ENCODE measurements at regions not wholly inside any gene's neighbourhood (a gene's known extent, or its start where the extent isn't known, plus 50 kb on each side); places are given as distances from the start of the nearest gene placed in this dataset.

DNA sequence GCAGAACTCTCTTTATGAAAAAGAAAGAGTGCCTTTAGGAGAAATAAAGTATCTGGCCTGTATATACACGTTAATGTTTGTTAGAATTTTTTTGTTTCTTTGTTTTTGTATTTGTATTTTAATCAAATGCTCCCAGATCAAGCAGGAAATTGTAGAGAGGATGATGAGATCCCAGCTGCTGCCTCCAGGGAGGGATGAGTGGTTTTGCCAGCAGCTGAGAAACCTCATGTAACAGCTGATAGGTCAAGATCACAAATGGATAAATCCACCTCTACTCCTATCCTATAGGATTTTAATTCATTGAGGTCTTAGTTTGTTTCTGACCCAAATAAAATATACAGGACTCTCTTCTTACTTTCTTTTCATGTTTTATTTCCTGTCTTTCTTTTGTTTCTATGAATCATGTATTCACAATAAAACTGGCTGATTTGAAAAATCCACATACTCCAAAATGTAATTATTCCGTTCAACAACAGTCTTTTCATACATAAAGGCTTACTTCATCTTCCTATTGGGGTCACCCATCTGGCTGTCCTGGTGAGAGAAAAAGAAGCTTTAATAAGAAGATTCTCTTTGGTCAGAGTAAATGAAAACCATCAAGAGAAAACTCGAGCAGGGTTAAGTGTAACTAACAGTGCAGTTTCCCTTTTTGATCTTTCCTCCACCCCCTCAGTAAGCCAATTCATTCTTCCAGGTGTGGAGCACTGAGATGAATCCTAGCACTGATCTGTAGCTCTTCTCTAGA, 129.3 kb upstream of the PLPPR5 start:
- H3K27ac ChIP-seq: no peak overlapping the region
- no peak for DNase-seq (ENCODE audit: low spot score in 2 of 2)
- no peaks in the 10 kb centered on the region for H3K9me3 ChIP-seq
- no peaks in the 10 kb centered on the region for H3K27me3 ChIP-seq
- no peak overlapping the region for H3K4me3 ChIP-seq
- H3K4me1 ChIP-seq: no peaks in the 10 kb centered on the region
- H3K36me3 ChIP-seq: no peaks in the 10 kb centered on the region
- intact Hi-C loops (cut with DNase I): no loop called here
- TF ChIP-seq, protein P1, sequence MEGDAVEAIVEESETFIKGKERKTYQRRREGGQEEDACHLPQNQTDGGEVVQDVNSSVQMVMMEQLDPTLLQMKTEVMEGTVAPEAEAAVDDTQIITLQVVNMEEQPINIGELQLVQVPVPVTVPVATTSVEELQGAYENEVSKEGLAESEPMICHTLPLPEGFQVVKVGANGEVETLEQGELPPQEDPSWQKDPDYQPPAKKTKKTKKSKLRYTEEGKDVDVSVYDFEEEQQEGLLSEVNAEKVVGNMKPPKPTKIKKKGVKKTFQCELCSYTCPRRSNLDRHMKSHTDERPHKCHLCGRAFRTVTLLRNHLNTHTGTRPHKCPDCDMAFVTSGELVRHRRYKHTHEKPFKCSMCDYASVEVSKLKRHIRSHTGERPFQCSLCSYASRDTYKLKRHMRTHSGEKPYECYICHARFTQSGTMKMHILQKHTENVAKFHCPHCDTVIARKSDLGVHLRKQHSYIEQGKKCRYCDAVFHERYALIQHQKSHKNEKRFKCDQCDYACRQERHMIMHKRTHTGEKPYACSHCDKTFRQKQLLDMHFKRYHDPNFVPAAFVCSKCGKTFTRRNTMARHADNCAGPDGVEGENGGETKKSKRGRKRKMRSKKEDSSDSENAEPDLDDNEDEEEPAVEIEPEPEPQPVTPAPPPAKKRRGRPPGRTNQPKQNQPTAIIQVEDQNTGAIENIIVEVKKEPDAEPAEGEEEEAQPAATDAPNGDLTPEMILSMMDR (IDR thresholded peaks at IDR 0.05): no peak

DNA sequence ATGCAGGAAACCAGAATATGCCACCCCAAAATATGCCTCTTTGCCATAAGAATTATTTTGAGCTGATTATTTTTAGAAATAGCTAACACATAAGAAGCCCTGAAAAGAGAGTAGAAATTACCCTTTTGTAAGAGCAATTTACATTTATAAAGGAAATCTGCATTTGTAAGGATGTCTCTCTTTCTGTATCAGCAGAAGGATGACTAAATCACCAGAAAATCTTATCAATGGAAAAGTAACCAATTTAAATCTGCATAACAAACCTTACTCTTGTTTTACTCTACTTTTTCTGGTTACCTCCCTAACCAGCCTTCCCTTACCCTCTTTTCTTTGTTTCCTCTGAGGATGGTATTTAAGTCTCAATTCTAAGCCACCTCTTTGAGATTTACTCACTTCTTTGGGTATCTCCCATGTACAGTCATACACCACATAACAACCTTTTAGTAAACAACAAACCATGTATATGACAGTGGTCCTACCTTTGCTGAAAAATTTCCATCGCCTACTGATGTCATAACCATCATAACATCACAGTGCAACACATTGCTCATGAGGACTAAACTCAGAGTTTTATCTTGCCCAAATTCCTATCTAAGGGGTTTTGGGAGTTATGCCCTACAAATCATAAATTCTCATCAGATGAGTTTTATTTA, 126.6 kb upstream of the PLPPR4 start:
- DNase-seq (ENCODE audit: low spot score in 2 of 2): no peak
- Histone ChIP-seq H3K27me3 (no peaks in the 10 kb centered on the region), H3K9me3 (no peaks in the 10 kb centered on the region), H3K4me1 (no peaks in the 10 kb centered on the region), H3K36me3 (no peaks in the 10 kb centered on the region), H3K27ac (no peak overlapping the region), H3K4me3 (no peak overlapping the region)
- TF ChIP-seq, protein P1 (IDR thresholded peaks at IDR 0.05): no peak
- intact Hi-C loops (cut with DNase I): no loop called here

DNA sequence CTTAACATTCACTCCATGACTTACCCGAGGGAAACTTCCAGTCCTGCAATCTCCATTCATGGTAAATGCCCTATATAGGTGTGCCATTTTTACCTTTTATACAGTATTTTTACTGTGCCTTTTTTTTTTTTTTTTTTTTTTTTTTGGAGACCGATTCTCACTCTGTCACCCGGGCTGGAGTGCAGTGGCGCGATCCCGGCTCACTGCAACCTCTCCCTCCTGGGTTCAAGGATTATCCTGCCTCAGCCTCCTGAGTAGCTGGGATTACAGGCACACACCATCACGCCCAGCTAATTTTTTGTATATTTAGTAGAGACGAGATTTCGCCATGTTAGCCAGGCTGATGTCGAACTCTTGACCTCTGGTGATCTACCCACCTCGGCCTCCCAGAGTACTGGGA, 124.4 kb upstream of the PLPPR4 start:
- H3K27ac ChIP-seq: no peak overlapping the region
- H3K4me1 ChIP-seq: no peaks in the 10 kb centered on the region
- TF ChIP-seq, protein P1 (IDR thresholded peaks at IDR 0.05): no peak
- intact Hi-C loops (cut with DNase I): no loop called here
- no peaks in the 10 kb centered on the region for H3K27me3 ChIP-seq
- no peak for DNase-seq (ENCODE audit: low spot score in 2 of 2)
- no peaks in the 10 kb centered on the region for H3K9me3 ChIP-seq
- H3K4me3 ChIP-seq: no peak overlapping the region
- H3K36me3 ChIP-seq: no peaks in the 10 kb centered on the region

DNA sequence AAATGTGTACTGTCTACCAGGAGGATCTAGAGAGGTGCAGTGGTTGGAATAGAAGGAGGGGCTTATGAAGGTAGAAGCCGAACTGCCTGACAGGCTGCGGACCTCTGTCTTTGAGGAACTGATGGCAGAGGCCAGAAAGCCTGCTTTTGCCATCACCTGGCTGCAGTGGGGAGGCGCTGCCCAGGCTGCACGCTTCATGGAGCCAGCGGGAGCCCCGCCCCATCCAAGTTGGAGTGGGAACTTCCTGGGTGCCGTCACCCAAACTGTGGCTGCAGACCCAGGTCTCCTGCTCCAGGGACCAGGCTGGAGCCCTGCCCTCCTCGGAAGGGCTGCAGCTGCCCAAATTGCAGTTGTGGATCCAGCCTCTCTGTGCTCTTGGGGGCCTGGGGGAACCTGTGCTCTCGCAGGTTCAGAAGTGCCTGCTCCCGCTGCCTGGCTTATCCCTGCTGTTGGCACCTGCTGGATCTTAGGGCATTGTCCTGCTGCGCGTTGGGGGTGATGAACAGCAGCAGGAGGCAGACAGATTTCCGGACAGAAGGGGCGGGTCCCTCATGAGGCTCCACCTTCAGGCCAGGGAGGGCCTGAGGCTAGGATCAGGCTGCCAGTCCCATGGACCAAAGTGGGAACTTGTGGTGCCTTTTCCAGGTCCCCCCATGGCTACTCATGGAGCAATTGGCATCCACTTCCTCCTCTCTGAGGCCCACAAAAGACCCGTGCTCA, 118.0 kb upstream of the PLPPR4 start:
- Histone ChIP-seq H3K4me3 (no peak overlapping the region), H3K9me3 (no peaks in the 10 kb centered on the region), H3K27ac (no peak overlapping the region), H3K4me1 (no peaks in the 10 kb centered on the region), H3K36me3 (no peaks in the 10 kb centered on the region), H3K27me3 (no peaks in the 10 kb centered on the region)
- intact Hi-C loops (cut with DNase I): no loop called here
- TF ChIP-seq, protein P1 (IDR thresholded peaks at IDR 0.05): no peak
- DNase-seq (ENCODE audit: low spot score in 2 of 2): no peak

DNA sequence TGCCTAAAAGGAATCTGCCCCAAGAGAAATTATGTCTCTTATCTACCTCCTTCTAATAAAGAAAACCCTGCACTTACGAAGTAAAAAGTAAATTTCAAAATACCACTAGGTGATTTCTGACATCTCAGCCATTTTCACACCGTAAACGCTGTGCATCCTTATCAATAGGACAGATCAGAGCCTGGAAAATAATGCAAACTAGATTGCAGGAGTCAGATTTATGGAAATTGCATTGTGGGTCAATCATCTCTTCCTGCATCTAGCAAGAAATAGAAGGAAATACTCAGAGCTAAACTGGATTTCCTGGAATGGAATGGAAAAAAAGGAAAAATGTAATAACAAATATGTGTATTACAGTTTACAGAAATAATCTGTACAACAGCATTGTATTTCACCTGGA, 114.3 kb upstream of the PLPPR4 start:
- H3K27me3 ChIP-seq: no peaks in the 10 kb centered on the region
- no peak overlapping the region for H3K4me3 ChIP-seq
- intact Hi-C loops (cut with DNase I): no loop called here
- H3K27ac ChIP-seq: no peak overlapping the region
- H3K36me3 ChIP-seq: no peaks in the 10 kb centered on the region
- H3K9me3 ChIP-seq: no peaks in the 10 kb centered on the region
- TF ChIP-seq, protein P1 (IDR thresholded peaks at IDR 0.05): no peak
- H3K4me1 ChIP-seq: no peaks in the 10 kb centered on the region
- no peak for DNase-seq (ENCODE audit: low spot score in 2 of 2)

Measured in ascending aorta (tissue), 2 donors.